ENCODE measurements at regions not wholly inside any gene's neighbourhood (a gene's known extent, or its start where the extent isn't known, plus 50 kb on each side); places are given as distances from the start of the nearest gene placed in this dataset.
"Not testable (repeated sequence)": the region's sequence is repeated elsewhere in the genome, so short reads cannot be mapped to it uniquely, and the experiment has no call there.

DNA sequence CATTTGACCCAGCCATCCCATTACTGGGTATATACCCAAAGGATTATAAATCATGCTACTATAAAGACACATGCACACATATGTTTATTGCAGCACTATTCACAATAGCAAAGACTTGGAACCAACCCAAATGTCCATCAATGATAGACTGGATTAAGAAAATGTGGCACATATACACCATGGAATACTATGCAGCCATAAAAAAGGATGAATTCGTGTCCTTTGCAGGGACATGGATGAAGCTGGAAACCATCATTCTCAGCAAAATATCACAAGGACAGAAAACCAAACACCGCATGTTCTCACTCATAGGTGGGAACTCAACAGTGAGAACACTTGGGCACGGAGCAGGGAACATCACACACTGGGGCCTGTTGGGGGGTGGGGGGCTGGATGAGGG is 290.0 kb upstream of the HNRNPA3 start:
- not testable (repeated sequence) for DNase-seq (ENCODE audit: low spot score)

DNA sequence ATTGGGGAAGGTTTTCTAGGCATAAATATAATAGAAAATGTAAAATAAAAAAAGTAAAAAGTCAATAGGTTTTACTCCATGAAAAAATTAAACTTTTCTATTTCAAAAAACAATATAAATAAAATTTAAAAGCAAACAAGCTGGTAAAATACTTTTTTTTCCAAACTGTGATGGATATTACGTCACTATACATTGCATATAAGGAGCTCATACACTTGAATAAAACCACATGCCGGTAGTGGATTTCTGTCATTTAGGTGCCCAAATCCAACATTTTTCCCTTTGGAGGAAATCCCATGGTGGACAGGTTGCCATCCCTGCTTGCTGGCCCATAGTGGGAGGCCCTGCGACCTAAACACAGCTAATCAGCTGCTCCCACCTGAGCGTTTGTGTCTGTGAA is 289.4 kb upstream of the HNRNPA3 start:
- DNase-seq (ENCODE audit: low spot score) = no peak

DNA sequence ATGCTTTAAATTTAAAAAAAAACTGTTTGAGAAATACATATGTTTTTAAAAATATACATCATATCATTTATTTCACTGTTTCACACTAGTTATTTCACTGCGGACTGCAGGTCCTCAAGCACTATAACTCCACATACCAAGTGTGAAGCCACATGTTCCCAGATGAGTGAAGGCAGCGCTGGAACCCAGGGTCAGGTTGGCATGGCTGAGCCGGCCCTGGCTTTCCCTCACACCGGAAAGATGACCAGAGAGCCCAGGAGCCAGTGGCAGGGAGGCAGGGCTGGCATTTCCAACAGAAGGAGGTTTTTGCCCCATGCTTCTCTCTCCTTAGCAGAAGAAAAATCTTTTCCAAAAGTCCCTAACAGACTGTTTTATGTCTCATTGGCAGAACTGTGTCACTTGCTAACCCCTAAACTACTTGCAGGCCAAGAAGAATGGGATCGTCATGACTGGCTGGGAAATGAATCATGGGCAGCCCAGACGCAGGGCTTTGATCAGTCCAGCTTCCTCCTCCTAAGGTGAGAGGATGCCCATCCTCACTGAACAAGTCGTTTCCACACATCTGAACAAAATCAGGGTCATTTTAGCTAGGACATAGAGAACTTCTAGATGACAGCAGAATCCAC is 287.6 kb upstream of the HNRNPA3 start:
- DNase-seq (ENCODE audit: low spot score) = no peak

DNA sequence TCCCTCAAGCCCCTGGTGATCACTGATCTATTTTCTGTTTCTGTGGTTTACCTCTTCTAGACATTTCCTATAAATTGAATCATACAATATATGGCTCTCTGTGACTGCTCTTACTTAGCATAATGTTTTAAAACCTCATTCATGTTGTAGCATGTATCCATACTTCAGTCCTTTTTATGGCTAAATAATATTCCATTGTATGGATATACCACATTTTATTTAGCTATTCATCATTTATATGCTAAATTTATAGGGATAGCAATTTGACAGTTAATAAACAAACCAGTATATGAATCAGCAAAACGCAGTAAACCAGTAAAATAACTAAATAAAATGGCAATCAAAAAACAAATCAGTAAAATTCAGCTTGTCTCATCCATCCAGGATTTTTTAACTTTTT is 286.1 kb upstream of the HNRNPA3 start:
- no peak for DNase-seq (ENCODE audit: low spot score)

DNA sequence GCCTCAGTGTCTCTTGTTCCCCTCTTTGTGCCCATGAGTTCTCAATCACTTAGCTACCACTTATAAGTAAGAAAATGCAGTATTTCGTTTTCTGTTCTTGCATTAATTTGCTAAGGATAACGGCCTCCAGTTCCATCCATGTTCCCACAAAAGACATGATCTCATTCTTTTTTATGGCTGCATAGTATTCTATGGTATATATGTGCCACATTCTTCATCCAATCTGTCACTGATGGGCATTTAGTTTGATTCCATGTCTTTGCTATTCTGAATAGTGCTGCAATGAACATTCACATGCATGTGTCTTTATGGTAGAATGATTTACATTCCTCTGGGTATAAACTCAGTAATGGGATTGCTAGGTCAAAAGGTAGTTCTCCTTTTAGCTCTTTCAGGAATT is 283.2 kb upstream of the HNRNPA3 start:
- DNase-seq (ENCODE audit: low spot score) = not testable (repeated sequence)

DNA sequence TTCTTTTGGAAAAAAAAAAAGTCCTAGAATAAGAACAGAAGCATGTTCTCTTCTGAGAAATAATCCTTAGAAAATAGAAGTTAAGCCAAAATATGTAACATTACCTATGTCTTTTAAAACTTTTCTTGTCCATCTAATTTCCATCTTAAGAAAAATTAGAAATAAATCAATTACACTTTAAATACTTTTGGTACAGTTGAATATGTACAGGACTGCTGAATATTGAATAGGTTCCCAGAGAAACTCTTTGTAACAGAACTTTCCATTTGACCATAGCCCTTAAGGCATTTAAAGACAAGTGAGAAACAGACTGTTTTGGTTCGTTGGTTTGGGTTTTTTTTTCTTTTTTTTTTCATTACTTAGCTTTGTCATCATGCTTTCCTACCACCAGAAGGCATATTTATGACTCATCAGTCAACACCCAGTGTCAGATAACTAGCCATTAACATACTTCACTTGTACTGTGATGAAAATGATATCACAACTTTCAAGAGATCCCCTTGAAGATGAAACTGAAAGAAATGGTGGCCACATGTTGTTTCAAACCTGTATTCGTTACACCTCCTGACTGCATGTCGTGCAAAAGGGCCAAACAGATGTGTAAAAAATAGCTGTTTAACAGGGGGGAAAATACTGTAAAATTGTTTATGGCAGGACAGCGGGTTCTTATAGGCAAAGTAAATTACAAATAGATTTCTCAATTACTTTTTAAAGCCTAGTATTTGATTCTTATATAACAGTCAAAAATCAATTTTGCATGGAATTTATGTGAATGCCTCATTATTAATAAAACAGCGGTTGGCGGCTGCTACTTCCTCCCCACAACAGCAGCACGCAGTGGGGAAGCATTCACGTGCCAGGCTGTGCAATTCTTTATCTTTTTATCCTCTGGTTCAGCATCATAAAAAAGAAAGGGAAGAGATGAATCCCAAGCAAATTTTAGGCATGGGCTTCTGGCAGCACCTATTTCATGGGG is 280.7 kb upstream of the HNRNPA3 start:
- DNase-seq (ENCODE audit: low spot score) = peak; percentile 1

DNA sequence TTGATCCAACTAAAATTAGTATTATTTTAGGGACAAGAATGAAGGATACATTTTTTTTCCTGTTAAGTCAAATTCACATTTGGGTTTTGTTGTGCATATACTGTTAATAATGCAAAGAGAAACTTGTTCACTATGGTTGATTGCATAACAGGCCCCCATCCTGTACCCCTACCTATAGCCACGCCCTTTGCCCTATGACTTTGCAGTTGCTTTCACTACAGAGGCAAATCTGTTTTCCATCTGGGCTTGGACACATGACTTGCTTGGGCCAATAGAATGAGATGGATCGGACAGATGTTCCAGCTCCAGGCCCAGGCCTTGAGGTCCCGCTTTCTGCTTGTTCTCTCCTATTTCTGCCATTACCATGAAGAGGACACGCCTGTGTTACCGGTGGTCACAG is 278.5 kb upstream of the HNRNPA3 start:
- no peak for DNase-seq (ENCODE audit: low spot score)

DNA sequence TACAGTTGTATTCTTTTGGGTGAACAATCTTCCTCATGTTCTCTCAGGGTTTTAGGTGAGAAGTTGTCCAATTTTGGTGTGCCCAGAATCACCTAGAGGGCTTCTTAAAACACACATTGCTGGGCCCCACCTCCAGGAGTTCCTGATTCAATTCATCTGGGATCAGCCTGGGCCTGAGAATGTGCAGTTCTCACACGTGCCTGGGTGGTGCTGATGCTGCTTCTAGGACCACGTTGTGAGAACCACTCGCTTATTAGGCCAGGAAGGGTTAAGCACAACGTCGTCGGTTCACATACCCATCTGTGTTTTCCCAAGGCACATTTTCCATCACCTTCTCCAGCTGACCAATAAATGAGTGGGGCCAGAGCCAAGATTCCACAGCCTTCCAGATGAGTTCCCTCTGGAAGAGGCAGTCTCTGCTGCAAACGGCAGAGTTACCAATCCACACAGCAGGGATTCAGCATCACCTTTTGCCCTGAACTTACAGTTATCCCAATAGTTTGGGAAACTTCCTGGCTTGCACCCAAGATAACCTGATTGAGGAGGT is 277.7 kb upstream of the HNRNPA3 start:
- no peak for DNase-seq (ENCODE audit: low spot score)

DNA sequence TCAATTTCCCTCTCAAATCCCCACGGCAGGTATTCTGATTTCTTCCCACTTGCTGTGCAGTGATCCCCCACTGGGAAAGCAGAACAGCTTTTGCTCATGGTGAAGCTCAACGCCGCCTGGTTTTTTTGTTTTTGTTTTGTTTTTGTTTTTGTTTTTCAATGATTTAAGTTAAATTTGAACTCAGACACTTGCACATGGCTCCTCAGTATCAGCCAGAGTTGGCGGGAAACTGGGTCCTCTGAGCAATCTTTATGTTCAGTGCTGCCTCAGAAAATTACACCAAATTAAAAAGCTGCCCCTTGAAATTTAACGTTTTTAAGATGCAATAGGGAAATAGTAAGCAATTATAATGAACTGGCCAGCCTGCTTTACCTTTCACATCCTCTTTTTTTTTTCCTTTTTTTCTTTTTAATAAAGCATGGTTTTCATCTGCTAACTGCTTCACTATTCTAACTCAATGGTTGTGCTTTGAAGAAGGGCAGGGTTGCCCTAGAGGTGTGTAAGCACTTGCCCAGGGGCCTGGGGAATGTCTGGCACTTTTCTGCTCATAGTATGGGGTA is 277.0 kb upstream of the HNRNPA3 start:
- no peak for DNase-seq (ENCODE audit: low spot score)

DNA sequence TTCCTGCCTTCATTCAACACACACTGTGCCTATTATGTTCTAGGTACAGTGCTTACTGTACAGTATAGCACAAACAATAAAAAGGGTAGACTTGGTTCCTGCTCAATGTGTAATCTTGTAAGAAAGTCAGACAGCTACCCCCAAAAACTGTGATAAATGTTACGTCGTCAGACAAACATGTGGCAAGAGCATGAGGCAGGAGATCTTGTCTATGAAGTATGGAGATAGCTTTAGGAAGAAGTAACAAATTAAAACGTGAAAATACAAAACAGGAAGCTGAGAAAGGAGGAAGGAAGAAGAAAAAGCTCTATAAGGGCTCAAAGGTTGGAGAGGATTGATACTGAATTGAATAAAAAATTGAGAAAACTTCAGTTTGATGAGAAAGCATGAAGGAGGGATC is 276.2 kb upstream of the HNRNPA3 start:
- no peak for DNase-seq (ENCODE audit: low spot score)

DNA sequence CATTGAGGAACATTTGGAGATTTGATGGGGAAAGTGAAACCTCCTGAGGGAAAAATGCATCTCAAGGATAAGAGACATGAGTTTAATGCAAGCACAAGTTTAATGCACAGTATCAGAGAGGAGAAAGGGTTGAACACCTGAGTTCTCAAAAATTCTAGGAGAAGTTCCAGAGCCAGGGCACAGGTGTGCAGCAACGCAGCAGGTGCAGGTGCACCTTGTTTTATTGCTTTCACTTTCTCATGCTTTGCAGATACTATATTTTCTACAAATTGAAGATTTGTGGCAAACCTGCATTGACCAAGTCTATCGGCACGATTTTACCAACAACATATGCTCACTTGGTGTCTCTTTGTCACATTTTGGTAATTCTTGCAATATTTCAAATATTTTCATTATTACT is 267.6 kb upstream of the HNRNPA3 start:
- DNase-seq (ENCODE audit: low spot score) = no peak

DNA sequence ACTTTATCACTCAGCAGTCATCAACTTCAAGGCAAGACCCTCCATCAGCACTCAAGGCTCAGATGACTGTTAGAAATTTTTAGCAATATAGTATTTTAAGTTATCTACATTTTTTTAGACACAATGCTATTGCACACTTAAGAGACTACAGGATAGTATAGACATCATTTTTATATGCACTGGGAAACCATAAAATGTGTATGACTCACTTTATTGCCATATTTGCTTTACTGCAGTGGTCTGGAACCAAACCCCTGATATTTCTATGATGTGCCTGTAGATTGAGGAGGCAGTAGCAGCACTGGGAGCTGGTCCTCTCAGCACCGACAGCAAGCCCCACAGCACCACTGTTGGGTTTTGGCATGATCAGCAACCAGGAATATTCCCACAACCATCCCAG is 264.8 kb upstream of the HNRNPA3 start:
- DNase-seq (ENCODE audit: low spot score) = no peak

DNA sequence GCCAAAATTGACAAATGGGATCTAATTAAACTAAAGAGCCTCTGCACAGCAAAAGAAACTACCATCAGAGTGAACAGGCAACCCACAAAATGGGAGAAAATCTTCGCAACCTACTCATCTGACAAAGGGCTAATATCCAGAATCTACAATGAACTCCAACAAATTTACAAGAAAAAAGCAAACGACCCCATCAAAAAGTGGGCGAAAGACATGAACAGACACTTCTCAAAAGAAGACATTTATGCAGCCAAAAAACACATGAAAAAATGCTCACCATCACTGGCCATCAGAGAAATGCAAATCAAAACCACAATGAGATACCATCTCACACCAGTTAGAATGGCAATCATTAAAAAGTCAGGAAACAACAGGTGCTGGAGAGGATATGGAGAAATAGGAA is 261.4 kb upstream of the HNRNPA3 start:
- not testable (repeated sequence) for DNase-seq (ENCODE audit: low spot score)

DNA sequence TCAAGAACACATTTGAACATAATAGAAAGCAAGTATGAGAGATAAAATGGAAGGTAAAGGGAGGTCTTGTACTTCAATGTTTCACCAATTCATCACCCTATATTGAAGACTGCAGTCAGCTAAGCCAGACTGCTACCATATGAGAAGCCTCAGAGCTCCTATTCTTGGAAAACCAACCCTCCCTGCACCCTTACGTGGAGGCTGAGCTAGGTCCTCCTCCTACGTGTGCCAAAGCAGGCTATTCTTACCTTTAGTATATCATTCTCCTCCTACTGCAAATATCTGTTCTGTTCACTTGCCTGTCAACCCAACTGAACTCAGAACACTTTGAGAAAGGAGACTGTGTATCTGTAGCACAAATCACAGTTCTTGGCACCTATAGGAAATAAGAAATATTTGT is 255.8 kb upstream of the HNRNPA3 start:
- DNase-seq (ENCODE audit: low spot score) = no peak

DNA sequence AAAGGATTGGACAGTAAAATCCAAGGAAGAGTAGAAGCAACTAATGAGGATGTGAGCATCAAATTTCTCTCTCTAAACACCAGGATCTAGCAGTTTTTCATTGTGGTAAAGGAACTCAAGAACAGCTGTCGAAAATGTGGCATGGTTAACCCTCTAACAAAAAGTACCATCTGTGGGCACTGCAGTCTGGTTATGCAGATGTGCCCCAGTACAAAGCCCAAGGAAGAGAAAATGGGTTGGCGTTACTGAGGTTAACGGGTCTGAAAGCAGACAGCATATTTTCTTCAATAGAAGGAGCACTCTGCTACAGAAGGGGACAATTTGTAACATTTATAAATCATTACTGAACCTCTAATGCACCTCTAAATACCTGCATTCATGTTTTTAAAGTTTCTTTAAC is 253.0 kb upstream of the HNRNPA3 start:
- no peak for DNase-seq (ENCODE audit: low spot score)

DNA sequence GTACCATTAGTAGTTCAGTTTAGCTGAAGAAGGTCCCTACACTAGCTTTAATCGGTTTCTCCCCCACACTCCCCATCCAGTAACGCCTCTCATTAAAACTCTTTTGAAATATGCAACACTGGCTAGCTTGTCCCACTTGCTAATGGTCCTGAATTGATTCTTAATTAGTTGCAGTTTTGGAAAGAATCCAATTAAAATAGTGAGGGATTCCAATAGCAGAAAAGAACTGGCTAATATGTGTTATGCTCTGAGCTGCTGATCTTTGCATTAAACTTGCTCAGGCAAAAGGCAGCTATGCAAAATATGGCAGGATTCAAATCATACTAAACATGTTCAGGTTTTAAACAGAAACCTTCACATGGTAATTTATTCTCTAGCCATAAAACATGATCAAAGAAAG is 252.5 kb upstream of the HNRNPA3 start:
- DNase-seq (ENCODE audit: low spot score) = no peak

DNA sequence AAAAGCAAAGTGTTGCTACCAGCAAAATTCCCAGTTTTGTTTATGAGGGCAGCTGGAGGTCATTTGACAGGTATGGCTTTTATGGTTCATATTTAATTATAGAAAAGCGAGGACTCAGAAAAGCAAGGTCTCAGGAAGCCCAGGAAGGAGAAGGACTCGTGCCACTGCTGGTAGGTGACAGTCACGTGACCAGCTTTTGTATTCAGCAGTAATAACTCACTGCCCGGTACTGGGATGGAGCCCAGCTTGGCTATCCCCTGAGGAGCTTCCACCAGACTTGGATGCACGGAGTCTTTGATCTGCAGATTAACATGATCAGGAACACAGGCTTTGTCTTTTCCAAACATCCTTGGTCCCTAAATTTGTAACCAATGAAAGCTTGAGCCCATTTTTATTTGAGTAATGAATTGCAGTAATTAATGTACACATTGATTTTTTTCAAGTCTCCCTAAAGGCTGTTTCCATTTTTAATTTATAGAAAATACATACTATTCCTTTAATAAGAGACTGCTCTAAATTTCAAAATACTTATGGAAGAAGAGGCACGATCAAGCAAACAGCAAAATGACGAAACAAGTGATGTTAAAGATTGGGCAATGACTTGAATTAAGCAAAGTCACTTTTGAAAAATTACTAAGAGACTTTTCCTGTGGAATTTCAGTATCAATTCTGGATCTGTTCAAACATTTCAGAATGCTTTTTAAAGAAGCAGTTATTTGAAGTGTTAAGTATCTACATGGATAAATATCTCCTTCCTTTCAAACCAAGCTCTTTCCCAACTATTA is 251.7 kb upstream of the HNRNPA3 start:
- no peak for DNase-seq (ENCODE audit: low spot score)

DNA sequence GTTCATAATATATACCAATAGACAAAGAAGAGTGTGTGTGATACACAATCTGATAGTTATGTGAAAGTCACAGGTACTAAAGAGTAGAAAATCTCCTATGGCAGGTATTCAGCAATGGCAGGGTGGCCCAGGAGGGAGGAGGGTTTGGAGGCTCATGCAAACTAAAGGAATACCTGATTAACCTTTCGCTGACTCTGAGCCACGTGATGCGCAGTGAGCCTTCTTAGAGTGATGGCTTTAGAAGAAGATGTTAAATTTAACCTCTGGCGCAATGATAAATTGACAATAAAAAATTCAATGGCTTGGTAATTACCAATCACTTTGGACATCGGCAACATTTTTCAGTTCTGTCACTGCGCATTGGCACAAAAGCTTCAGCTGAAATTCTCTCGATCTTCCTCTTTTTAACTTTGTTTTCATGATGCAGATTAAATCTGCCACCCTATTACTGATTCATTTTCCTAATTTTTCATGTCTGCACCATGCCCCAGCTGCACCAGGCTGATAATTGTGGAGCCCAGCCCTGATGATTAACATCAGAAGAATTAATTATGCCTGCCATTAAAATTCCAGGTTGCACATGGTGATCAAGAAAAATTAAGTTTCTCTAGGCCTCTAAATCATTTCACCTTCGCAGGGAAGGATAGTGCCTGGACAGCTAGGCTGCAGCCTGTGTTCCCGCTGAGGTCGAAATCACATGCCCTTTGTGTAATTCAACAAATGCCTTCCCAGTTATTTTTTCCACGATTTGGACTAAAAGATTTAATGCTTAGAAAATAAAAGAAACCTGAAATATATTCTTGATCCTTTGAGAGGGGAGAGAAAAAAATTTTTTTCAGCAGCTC is 250.6 kb upstream of the HNRNPA3 start:
- no peak for DNase-seq (ENCODE audit: low spot score)

DNA sequence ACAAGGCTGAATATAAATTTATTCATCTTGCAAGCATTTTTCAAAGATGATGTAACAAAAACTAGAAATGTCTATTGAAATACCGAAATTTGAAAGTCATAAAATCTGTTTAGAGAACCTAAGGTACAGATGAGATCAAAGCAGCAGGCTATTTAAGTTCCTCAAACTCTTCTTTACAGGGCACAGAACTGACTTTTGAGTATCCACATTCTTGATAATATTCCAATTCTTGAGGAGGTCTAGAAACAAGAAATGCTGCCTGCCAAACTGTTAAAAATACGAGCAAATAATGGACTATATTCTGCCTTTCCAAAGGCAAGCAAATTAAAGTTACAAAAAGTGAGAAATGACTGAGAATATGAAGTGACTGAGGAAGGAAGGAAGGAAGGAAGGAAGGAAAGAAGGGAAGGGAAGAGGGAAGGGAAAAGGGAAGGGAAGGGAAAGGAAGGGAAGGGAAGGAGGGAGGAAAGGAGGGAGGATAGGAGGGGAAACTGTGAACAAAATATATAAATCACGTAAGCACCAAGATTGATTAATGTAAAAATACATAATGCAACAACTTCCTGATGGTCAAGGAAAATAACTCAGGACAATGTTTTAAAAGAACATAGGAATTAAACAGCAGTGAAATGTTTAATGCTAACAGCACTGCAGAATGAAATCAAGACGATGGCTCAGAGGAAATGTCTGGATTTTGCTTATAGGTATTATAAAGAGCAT is 248.9 kb upstream of the HNRNPA3 start:
- DNase-seq (ENCODE audit: low spot score) = no peak

DNA sequence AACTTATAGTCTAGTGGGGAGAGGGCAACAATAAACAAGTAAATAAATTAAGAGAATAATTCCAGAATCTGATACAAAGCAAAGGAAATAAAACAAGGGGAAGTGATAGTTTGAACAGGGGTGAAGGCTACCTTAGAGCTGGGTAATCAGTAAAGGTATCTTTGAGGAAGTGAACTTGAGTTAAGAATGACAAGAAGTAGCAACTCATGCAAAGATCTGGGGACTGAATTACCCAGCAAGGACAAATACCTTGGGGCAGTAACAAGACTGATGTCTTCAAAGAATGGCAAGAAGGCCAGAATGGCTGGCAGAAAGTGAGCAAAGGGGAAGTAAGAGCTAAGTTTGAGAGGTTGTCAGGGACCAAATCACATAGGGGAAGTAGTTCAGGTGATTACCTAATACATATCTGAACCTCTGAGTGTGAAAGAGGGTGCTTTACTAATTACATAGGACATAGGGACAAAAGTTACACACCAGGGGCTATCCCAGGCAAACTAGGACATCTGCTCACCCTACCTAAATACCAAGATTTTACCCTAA is 244.6 kb upstream of the HNRNPA3 start:
- DNase-seq (ENCODE audit: low spot score) = no peak
